PC-3 (cell line): ENCODE measurements at regions not wholly inside any gene's neighbourhood (a gene's known extent, or its start where the extent isn't known, plus 50 kb on each side); places are given as distances from the start of the nearest gene placed in this dataset.

Experiments used
- EZH2 ChIP-seq: fragments of 300-600 bp; sonication (generic); IDR thresholded peaks from one replicate; pipeline ENCODE4 v1.6.1; 2017; ENCODE audit warnings: antibody characterized with exemption, mild to moderate bottlenecking, low read length; ENCODE audit not compliant: unreplicated experiment
- EZH2phosphoT487 ChIP-seq: fragments of 300-600 bp; sonication (generic); IDR thresholded peaks from 2 replicates; pipeline ENCODE4 v1.6.1; 2018; ENCODE audit warnings: mild to moderate bottlenecking, antibody characterized with exemption, low read length, borderline replicate concordance
- TF ChIP-seq, protein P1 (sequence below): fragments of 300-600 bp; sonication (generic); conservative IDR thresholded peaks from 2 replicates; pipeline ENCODE4 v1.5.1; 2017; ENCODE audit warnings: antibody characterized with exemption, low read depth, mild to moderate bottlenecking, low read length

DNA sequence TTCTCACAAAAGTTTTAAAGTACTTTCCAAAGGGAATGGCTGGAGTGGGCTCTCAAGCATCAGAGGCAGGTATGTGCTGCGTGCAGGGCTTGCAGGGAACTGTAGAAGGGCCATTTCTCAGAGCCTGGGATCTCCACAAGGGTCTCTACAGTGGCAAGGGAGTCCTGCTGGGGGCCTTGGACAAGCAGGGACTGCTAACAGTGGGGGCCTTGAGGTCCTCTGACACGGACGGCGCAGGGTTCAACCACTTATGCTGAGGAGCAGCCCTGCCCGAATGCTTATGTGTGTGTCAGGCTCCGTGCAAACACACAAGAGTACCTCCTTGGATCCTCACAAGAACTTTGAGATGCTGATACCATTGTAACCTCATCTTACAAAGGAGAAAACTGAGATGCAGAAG lies 342.1 kb upstream of the COBL start:
- TF ChIP-seq, protein P1, sequence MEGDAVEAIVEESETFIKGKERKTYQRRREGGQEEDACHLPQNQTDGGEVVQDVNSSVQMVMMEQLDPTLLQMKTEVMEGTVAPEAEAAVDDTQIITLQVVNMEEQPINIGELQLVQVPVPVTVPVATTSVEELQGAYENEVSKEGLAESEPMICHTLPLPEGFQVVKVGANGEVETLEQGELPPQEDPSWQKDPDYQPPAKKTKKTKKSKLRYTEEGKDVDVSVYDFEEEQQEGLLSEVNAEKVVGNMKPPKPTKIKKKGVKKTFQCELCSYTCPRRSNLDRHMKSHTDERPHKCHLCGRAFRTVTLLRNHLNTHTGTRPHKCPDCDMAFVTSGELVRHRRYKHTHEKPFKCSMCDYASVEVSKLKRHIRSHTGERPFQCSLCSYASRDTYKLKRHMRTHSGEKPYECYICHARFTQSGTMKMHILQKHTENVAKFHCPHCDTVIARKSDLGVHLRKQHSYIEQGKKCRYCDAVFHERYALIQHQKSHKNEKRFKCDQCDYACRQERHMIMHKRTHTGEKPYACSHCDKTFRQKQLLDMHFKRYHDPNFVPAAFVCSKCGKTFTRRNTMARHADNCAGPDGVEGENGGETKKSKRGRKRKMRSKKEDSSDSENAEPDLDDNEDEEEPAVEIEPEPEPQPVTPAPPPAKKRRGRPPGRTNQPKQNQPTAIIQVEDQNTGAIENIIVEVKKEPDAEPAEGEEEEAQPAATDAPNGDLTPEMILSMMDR: no peak
- TF ChIP-seq EZH2: no peak
- no peak for TF ChIP-seq EZH2phosphoT487
